AG10803 (cell line): ENCODE measurements at regions not wholly inside any gene's neighbourhood (a gene's known extent, or its start where the extent isn't known, plus 50 kb on each side); places are given as distances from the start of the nearest gene placed in this dataset.
"Not testable (repeated sequence)": the region's sequence is repeated elsewhere in the genome, so short reads cannot be mapped to it uniquely, and the experiment has no call there.

ENCODE experiments used
- DNase-seq: peaks from one replicate; pipeline ENCODE4 v3.0.0; 2010; ENCODE audit warnings: low read depth
- H3K4me3 ChIP-seq: 2 replicates; pipeline ENCODE4 v1.5.1; 2011; ENCODE audit warnings: mild to moderate bottlenecking, low read length, control low read depth
- CTCF ChIP-seq: conservative IDR thresholded peaks from 2 replicates; pipeline ENCODE4 v1.5.1; 2011; ENCODE audit warnings: mild to moderate bottlenecking, low read length, control low read depth, inconsistent platforms

GRCh38 chr1:242602001-242602400 is 77.5 kb upstream of the PLD5 start:
- H3K4me3 ChIP-seq, result no peak overlapping the region
- no peak for DNase-seq
- no peak for TF ChIP-seq CTCF

- not testable (repeated sequence) for DNase-seq, H3K4me3 ChIP-seq
These were observed 69.3 kb upstream of the PLD5 start for GRCh38 chr1:242593756-242594155.

- TF ChIP-seq CTCF, result no peak
- DNase-seq, result no peak
- H3K4me3 ChIP-seq, result no peak overlapping the region
These were observed 61.8 kb upstream of the PLD5 start for GRCh38 chr1:242586360-242586680.

- no peak for TF ChIP-seq CTCF
- no peak for DNase-seq
- no peak overlapping the region for H3K4me3 ChIP-seq
These were observed 61.3 kb upstream of the PLD5 start for GRCh38 chr1:242585616-242586359.

GRCh38 chr1:242582669-242583068 is 58.2 kb upstream of the PLD5 start:
- no peak for TF ChIP-seq CTCF
- H3K4me3 ChIP-seq, result no peak overlapping the region
- no peak for DNase-seq

- DNase-seq, result no peak
- no peak for TF ChIP-seq CTCF
- H3K4me3 ChIP-seq, result no peak overlapping the region
These were observed 55.2 kb upstream of the PLD5 start for GRCh38 chr1:242579528-242580235.
